Astrocyte of the cerebellum (primary cell): ENCODE measurements at regions not wholly inside any gene's neighbourhood (a gene's known extent, or its start where the extent isn't known, plus 50 kb on each side); places are given as distances from the start of the nearest gene placed in this dataset.

Experiments
- DNase-seq: peaks from one replicate; pipeline ENCODE4 v3.0.0-alpha.2; 2011; ENCODE audit warnings: low read depth
- H3K4me3 ChIP-seq: 2 replicates; pipeline ENCODE4 v1.5.1; 2011; ENCODE audit warnings: mild to moderate bottlenecking, low read depth, low read length, moderate library complexity
- in situ Hi-C: cut with HindIII; loops from 2 replicates; pipeline ENCODE4 v1.10.0; 2017; ENCODE audit warnings: low sequenced_read_pairs
- TF ChIP-seq, protein P1 (sequence below): IDR thresholded peaks from 2 replicates; pipeline ENCODE4 v1.5.1; 2012; ENCODE audit warnings: low read length, low read depth, moderate library complexity, mild to moderate bottlenecking; ENCODE audit errors: missing control alignments

- DNase-seq, result no peak
- in situ Hi-C loops, result no loop called here
Observed at GRCh38 chr2:150545916-150546315, 58.4 kb upstream of the RND3 start.

GRCh38 chr2:150544731-150545130 is 57.3 kb upstream of the RND3 start:
- TF ChIP-seq, protein P1, sequence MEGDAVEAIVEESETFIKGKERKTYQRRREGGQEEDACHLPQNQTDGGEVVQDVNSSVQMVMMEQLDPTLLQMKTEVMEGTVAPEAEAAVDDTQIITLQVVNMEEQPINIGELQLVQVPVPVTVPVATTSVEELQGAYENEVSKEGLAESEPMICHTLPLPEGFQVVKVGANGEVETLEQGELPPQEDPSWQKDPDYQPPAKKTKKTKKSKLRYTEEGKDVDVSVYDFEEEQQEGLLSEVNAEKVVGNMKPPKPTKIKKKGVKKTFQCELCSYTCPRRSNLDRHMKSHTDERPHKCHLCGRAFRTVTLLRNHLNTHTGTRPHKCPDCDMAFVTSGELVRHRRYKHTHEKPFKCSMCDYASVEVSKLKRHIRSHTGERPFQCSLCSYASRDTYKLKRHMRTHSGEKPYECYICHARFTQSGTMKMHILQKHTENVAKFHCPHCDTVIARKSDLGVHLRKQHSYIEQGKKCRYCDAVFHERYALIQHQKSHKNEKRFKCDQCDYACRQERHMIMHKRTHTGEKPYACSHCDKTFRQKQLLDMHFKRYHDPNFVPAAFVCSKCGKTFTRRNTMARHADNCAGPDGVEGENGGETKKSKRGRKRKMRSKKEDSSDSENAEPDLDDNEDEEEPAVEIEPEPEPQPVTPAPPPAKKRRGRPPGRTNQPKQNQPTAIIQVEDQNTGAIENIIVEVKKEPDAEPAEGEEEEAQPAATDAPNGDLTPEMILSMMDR, result no peak
- in situ Hi-C loops, result no loop called here
- no peak for DNase-seq
- no peak overlapping the region for H3K4me3 ChIP-seq

More at GRCh38 chr2:150545916-150546315, 58.4 kb upstream of the RND3 start:
- TF ChIP-seq, protein P1, result no peak
- no peak overlapping the region for H3K4me3 ChIP-seq

DNA sequence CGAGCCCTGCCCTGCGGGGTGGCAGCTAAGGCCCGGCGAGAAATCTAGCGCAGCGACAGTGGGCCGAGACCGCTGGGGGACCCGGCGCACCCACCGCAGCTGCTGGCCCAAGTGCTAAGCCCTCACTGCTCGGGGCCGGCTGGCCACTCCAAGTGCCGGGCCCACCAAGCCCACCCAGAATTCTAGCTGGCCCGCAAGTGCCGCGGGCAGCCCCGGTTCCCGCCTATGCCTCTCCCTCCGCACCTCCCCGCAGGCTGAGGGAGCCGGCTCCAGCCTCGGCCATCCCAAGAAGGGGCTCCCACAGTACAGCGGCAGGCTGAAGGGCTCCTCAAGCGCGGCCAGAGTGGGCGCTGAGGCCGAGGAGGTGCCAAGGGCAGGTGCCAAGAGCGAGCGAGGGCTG is 55.2 kb upstream of the RND3 start:
- TF ChIP-seq, protein P1, result no peak
- no peak overlapping the region for H3K4me3 ChIP-seq
- DNase-seq, result no peak
- in situ Hi-C loops, result no loop called here

DNA sequence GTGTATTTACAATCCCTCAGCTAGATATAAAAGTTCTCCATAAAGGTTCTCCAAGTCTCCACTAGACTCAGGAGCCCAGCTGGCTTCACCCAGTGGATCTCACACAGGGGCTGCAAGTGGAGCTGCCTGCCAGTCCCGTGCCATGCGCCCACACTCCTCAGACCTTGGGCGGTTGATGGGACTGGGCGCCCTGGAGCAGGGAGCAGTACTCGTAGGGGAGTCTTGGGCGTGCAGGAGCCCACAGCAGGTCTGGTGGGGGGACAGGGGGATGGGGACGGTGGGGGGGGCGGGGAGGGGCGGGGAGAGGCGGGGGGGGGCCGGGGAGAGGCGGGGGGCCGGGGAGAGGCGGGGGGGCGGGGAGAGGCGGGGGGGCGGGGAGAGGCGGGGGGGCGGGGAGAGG is 54.7 kb upstream of the RND3 start:
- DNase-seq, result no peak
- H3K4me3 ChIP-seq, result no peak overlapping the region
- in situ Hi-C loops, result no loop called here

DNA sequence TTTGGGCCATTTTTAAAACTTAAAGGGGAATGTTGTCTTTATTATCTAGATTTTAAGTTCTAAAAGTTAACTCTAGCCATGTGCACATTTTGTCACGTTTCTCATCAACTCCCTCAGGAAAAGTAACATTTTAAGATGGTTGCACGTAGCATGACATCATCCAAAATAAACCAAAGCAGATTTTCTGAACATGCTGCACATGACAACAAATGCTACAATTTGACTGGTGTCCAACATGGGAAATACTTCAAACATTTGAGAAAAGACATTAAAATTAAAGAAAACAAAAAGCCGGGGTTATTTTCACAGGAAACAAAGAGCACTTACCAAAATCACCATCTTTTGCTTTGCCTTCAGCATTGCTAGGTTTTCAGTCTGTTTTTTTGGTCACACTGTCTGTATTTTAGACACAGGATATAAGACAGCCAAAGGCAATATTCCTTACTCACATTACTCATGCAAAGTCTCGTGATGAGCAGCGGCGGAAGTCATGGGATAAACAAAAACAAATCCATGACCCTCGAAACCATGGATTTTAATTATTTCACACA is 51.3 kb upstream of the RND3 start:
- TF ChIP-seq, protein P1, result no peak
- H3K4me3 ChIP-seq, result no peak overlapping the region
- in situ Hi-C loops, result no loop called here
- no peak for DNase-seq

More for the DNA sequence above, 54.7 kb upstream of the RND3 start:
- TF ChIP-seq, protein P1, result no peak
